ENCODE measurements at regions not wholly inside any gene's neighbourhood (a gene's known extent, or its start where the extent isn't known, plus 50 kb on each side); places are given as distances from the start of the nearest gene placed in this dataset.

DNA sequence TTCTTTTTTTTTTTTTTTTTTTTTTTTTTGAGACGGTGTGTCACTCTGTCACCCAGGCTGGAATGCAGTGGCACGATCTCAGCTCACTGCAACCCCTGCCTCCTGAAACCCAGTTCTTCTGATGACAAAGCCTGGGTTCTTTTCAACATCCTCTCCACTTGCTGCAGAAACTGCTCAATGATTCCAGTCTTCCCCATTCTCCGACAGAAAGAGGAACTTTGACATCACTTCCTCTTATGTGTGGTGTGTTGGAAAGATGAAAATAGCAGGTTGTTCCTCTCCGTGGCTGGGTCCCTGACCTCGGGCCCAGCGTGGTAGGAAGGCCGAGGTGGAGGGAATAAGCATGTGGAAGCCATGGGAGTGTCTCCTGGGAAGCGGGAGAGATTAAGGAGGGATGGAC is 198.4 kb downstream of the PHETA1 start:
- TF ChIP-seq, protein P1, sequence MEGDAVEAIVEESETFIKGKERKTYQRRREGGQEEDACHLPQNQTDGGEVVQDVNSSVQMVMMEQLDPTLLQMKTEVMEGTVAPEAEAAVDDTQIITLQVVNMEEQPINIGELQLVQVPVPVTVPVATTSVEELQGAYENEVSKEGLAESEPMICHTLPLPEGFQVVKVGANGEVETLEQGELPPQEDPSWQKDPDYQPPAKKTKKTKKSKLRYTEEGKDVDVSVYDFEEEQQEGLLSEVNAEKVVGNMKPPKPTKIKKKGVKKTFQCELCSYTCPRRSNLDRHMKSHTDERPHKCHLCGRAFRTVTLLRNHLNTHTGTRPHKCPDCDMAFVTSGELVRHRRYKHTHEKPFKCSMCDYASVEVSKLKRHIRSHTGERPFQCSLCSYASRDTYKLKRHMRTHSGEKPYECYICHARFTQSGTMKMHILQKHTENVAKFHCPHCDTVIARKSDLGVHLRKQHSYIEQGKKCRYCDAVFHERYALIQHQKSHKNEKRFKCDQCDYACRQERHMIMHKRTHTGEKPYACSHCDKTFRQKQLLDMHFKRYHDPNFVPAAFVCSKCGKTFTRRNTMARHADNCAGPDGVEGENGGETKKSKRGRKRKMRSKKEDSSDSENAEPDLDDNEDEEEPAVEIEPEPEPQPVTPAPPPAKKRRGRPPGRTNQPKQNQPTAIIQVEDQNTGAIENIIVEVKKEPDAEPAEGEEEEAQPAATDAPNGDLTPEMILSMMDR (IDR thresholded peaks at IDR 0.05; ENCODE audit: extremely low read depth, insufficient read depth, missing control alignments): no peak
- DNase-seq (ENCODE audit: low spot score): no peak
- in situ Hi-C loops (cut with MboI; ENCODE audit: low pct_unique_long_range_greater_than_20kb, low sequenced_read_pairs, unreplicated experiment): no loop called here

DNA sequence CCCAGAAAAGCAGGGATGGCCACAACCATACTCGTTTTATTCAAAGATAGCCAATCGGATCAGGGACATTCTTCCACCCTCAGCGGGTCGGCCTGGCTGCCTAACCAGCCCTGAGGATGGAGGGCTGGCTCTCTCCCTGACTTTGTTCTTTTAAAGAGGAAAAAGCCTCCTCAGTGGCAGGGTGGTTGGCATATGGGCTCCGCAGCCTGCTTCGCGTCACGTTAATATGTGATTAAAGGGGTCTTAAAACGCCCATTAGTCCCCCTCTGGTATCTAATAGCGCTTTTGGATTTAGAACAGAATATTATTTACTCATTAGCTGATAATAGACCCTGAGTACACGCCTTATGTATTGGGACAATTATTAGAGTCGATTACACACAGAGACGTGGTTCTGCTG is 199.4 kb downstream of the PHETA1 start:
- DNase-seq (ENCODE audit: low spot score): no peak
- TF ChIP-seq, protein P1 (IDR thresholded peaks at IDR 0.05; ENCODE audit: extremely low read depth, insufficient read depth, missing control alignments): no peak
- in situ Hi-C loops (cut with MboI; ENCODE audit: low pct_unique_long_range_greater_than_20kb, low sequenced_read_pairs, unreplicated experiment): no loop called here

- in situ Hi-C loops (cut with MboI; ENCODE audit: low pct_unique_long_range_greater_than_20kb, low sequenced_read_pairs, unreplicated experiment): no loop called here
Measured at GRCh38 chr12:111169032-111169431, 199.9 kb downstream of the PHETA1 start.

GRCh38 chr12:111168009-111168900 is 200.6 kb downstream of the PHETA1 start:
- DNase-seq (ENCODE audit: low spot score): no peak
- in situ Hi-C loops (cut with MboI; ENCODE audit: low pct_unique_long_range_greater_than_20kb, low sequenced_read_pairs, unreplicated experiment): no loop called here
- TF ChIP-seq, protein P1 (IDR thresholded peaks at IDR 0.05; ENCODE audit: extremely low read depth, insufficient read depth, missing control alignments): no peak

More at GRCh38 chr12:111169032-111169431, 199.9 kb downstream of the PHETA1 start:
- TF ChIP-seq, protein P1 (IDR thresholded peaks at IDR 0.05; ENCODE audit: extremely low read depth, insufficient read depth, missing control alignments): no peak
- DNase-seq (ENCODE audit: low spot score): no peak

DNA sequence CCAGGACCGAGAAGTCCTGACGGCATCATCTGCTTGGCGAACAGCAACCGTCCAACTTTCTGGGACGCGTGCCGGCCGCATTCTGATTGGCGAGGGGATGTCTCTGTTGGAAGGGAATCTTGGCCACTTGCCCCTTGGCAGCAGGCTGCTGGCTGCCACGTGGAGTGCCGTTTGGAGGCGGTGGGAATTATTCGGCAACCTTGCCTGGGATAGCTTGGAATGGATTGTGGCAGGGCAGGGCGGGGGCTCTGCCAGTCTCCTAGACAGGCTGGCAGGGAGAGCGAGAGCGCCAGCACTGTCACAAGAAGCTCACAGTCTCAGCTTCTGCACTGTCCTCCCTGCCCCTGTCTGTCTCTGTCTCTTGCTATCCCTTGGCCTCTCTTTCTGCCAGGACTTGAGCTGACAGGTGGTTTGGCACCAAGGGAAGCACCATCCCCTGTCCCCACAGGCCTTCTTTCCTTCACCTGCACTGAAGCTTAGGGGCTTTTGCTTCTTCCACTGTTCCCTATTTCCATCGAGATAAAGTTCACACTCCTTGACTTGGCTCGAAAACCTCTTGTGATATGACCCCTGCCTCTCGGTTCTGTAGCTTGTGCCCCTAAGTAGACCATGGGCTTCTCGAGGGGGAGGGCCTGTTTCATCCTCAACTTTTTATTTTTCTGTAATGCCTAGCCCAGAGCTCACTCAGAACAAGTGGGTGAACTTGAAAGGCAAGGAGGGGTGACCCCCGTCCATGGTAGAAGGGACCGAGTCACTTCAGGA is 201.9 kb downstream of the PHETA1 start:
- TF ChIP-seq, protein P1 (IDR thresholded peaks at IDR 0.05; ENCODE audit: extremely low read depth, insufficient read depth, missing control alignments): no peak
- in situ Hi-C loops (cut with MboI; ENCODE audit: low pct_unique_long_range_greater_than_20kb, low sequenced_read_pairs, unreplicated experiment): no loop called here
- DNase-seq (ENCODE audit: low spot score): no peak

GRCh38 chr12:111164833-111165525 is 203.9 kb downstream of the PHETA1 start:
- DNase-seq (ENCODE audit: low spot score): no peak
- TF ChIP-seq, protein P1 (IDR thresholded peaks at IDR 0.05; ENCODE audit: extremely low read depth, insufficient read depth, missing control alignments): no peak
- in situ Hi-C loops (cut with MboI; ENCODE audit: low pct_unique_long_range_greater_than_20kb, low sequenced_read_pairs, unreplicated experiment): no loop called here
